Gastrocnemius medialis (tissue), 4 donors: ENCODE measurements at regions not wholly inside any gene's neighbourhood (a gene's known extent, or its start where the extent isn't known, plus 50 kb on each side); places are given as distances from the start of the nearest gene placed in this dataset.

Experiments
- ATAC-seq, 2 donors: fragments of 150-250 bp; one replicate each; pipeline ENCODE4 v1.9.1; 2016
- DNase-seq, 2 donors: peaks; one replicate each; pipeline ENCODE4 v3.0.0-alpha.2; 2019
- H3K27ac ChIP-seq, 4 donors: fragments of 200-600 bp; sonication (generic); 1 replicate in 1 of 4; 2 replicates in 3 of 4; pipeline ENCODE4 v1.5.1; 2016 to 2018; ENCODE audit warnings: mild to moderate bottlenecking in 2 of 4, moderate library complexity in 1 of 4
- H3K27me3 ChIP-seq, 3 donors: fragments of 200-600 bp; sonication (generic) in 2 of 3; 1 replicate in 1 of 3; 2 replicates in 2 of 3; pipeline versions ENCODE4 v1.5.1 to v1.6.0; 2016 to 2019; ENCODE audit warnings: mild to moderate bottlenecking in 1 of 3, moderate library complexity in 1 of 3
- H3K36me3 ChIP-seq, 2 donors: fragments of 200-600 bp; sonication (generic) in 1 of 2; one replicate each; pipeline ENCODE4 v1.5.1; 2017 to 2018
- H3K4me1 ChIP-seq, 2 donors: fragments of 200-600 bp; sonication (generic) in 1 of 2; one replicate each; pipeline ENCODE4 v1.5.1; 2016 to 2017; ENCODE audit warnings: mild to moderate bottlenecking in 2 of 2
- H3K4me3 ChIP-seq, 4 donors: fragments of 200-600 bp; sonication (generic) in 3 of 4; 1 replicate in 1 of 4; 2 replicates in 3 of 4; pipeline ENCODE4 v1.5.1; 2016 to 2019; ENCODE audit warnings: mild to moderate bottlenecking in 2 of 4
- H3K9me3 ChIP-seq, 3 donors: fragments of 200-600 bp; sonication (generic) in 2 of 3; 1 replicate in 1 of 3; 2 replicates in 2 of 3; pipeline ENCODE4 v1.5.1; 2016 to 2019
- CTCF ChIP-seq, 5 experiments: fragments of 450-650 bp in 3 of 5; fragments of 200-600 bp in 2 of 5; sonication (generic) in 2 of 5; IDR thresholded peaks in 4 of 5; conservative IDR thresholded peaks in 1 of 5; 1 replicate in 4 of 5; 2 replicates in 1 of 5; pipeline ENCODE4 v1.5.1; 2016 to 2019; ENCODE audit warnings: antibody characterized with exemption in 5 of 5, mild to moderate bottlenecking in 3 of 5, moderate library complexity in 3 of 5
- POLR2A ChIP-seq, 2 donors: fragments of 450-650 bp; IDR thresholded peaks; one replicate each; pipeline ENCODE4 v1.6.1; 2017; ENCODE audit warnings: antibody characterized with exemption in 2 of 2, mild to moderate bottlenecking in 2 of 2, moderate library complexity in 2 of 2
- in situ Hi-C, 4 donors: fragments of 200-750 bp; cut with MboI; loops; one replicate each; pipeline versions ENCODE4 v1.15.0 to v1.8.0; 2017; ENCODE audit warnings: low sequenced_read_pairs in 4 of 4
- intact Hi-C: fragments of 100-400 bp; cut with DNase I; formaldehyde crosslinking; loops from one replicate; pipeline ENCODE4 v1.15.1; 2023; ENCODE audit warnings: low total_unique reads

- intact Hi-C loops, result no loop called here
- no peaks in the 10 kb centered on the region for H3K4me1 ChIP-seq
- no peak overlapping the region for H3K27ac ChIP-seq
- ATAC-seq (no peak), DNase-seq (no peak)
- in situ Hi-C loops, result no loop called here
- no peak for TF ChIP-seq POLR2A (IDR thresholded peaks at IDR 0.05)
- no peak for TF ChIP-seq CTCF (IDR thresholded peaks at IDR 0.05 in 4 of 5, conservative IDR thresholded peaks at IDR 0.05 in 1 of 5)
- H3K27me3 ChIP-seq, result no peaks in the 10 kb centered on the region
- no peaks in the 10 kb centered on the region for H3K36me3 ChIP-seq
- no peaks in the 10 kb centered on the region for H3K9me3 ChIP-seq
- H3K4me3 ChIP-seq, result no peak overlapping the region
Observed at GRCh38 chr5:145283141-145283810, 551.9 kb downstream of the PRELID2 start.

GRCh38 chr5:145280806-145281205 is 554.3 kb downstream of the PRELID2 start:
- Histone ChIP-seq H3K9me3 (no peaks in the 10 kb centered on the region), H3K4me1 (no peaks in the 10 kb centered on the region), H3K27ac (no peak overlapping the region), H3K4me3 (no peak overlapping the region), H3K36me3 (no peaks in the 10 kb centered on the region), H3K27me3 (no peaks in the 10 kb centered on the region)
- no peak for TF ChIP-seq POLR2A (IDR thresholded peaks at IDR 0.05)
- TF ChIP-seq CTCF (IDR thresholded peaks at IDR 0.05 in 4 of 5, conservative IDR thresholded peaks at IDR 0.05 in 1 of 5), result no peak
- DNase-seq, result no peak
- intact Hi-C loops, result no loop called here
- ATAC-seq, result no peak
- in situ Hi-C loops, result no loop called here

GRCh38 chr5:145280214-145280613 is 554.9 kb downstream of the PRELID2 start:
- ATAC-seq (no peak), DNase-seq (no peak)
- H3K4me3 ChIP-seq, result no peak overlapping the region
- H3K27me3 ChIP-seq, result no peaks in the 10 kb centered on the region
- H3K36me3 ChIP-seq, result no peaks in the 10 kb centered on the region
- in situ Hi-C loops (no loop called here), intact Hi-C loops (no loop called here)
- no peak for TF ChIP-seq CTCF (IDR thresholded peaks at IDR 0.05 in 4 of 5, conservative IDR thresholded peaks at IDR 0.05 in 1 of 5)
- no peak for TF ChIP-seq POLR2A (IDR thresholded peaks at IDR 0.05)
- H3K27ac ChIP-seq, result no peak overlapping the region
- no peaks in the 10 kb centered on the region for H3K4me1 ChIP-seq
- no peaks in the 10 kb centered on the region for H3K9me3 ChIP-seq

- H3K4me3 ChIP-seq, result no peak overlapping the region
- H3K9me3 ChIP-seq, result no peaks in the 10 kb centered on the region
- ATAC-seq, result no peak
- DNase-seq, result no peak
- intact Hi-C loops (no loop called here), in situ Hi-C loops (no loop called here)
- TF ChIP-seq CTCF (IDR thresholded peaks at IDR 0.05 in 4 of 5, conservative IDR thresholded peaks at IDR 0.05 in 1 of 5), result no peak
- no peak for TF ChIP-seq POLR2A (IDR thresholded peaks at IDR 0.05)
- no peaks in the 10 kb centered on the region for H3K27me3 ChIP-seq
- H3K4me1 ChIP-seq, result no peaks in the 10 kb centered on the region
- no peaks in the 10 kb centered on the region for H3K36me3 ChIP-seq
- no peak overlapping the region for H3K27ac ChIP-seq
Observed at GRCh38 chr5:145260670-145261069, 574.5 kb downstream of the PRELID2 start.

GRCh38 chr5:145247745-145248040 is 587.4 kb downstream of the PRELID2 start:
- in situ Hi-C loops, result no loop called here
- H3K4me1 ChIP-seq, result no peaks in the 10 kb centered on the region

More at GRCh38 chr5:145247745-145248040, 587.4 kb downstream of the PRELID2 start:
- Histone ChIP-seq H3K27me3 (no peaks in the 10 kb centered on the region), H3K36me3 (no peaks in the 10 kb centered on the region), H3K9me3 (no peaks in the 10 kb centered on the region), H3K4me3 (no peak overlapping the region), H3K27ac (no peak overlapping the region)
- TF ChIP-seq CTCF (IDR thresholded peaks at IDR 0.05 in 4 of 5, conservative IDR thresholded peaks at IDR 0.05 in 1 of 5) (no peak), POLR2A (IDR thresholded peaks at IDR 0.05) (no peak)
- DNase-seq (no peak), ATAC-seq (no peak)
- intact Hi-C loops, result no loop called here
